ENCODE measurements at regions not wholly inside any gene's neighbourhood (a gene's known extent, or its start where the extent isn't known, plus 50 kb on each side); places are given as distances from the start of the nearest gene placed in this dataset.
"Not testable (repeated sequence)": the region's sequence is repeated elsewhere in the genome, so short reads cannot be mapped to it uniquely, and the experiment has no call there.

DNA sequence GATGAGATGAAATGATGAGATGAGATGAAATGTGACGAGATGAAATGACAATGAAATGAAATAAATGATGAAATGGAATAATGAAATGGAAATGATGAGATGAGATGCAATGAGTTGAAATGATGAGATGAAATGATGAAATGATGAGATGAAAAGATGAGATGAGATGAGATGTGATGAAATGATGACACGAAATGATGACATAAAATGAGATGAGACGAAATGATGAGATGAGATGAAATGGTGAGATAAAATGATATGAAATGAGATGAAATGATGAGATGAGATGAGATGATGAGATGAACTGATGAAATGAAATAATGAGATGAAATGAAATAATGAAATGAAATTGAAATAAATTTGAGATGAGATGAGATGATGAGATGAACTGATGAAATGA lies 232.2 kb downstream of the GOLGA6L6 start:
- not testable (repeated sequence) for H3K4me3 Mint-ChIP-seq, H3K36me3 Mint-ChIP-seq, H3K4me1 Mint-ChIP-seq, H3K27me3 Mint-ChIP-seq, H3K9me3 Mint-ChIP-seq, H3K27ac Mint-ChIP-seq, ATAC-seq

DNA sequence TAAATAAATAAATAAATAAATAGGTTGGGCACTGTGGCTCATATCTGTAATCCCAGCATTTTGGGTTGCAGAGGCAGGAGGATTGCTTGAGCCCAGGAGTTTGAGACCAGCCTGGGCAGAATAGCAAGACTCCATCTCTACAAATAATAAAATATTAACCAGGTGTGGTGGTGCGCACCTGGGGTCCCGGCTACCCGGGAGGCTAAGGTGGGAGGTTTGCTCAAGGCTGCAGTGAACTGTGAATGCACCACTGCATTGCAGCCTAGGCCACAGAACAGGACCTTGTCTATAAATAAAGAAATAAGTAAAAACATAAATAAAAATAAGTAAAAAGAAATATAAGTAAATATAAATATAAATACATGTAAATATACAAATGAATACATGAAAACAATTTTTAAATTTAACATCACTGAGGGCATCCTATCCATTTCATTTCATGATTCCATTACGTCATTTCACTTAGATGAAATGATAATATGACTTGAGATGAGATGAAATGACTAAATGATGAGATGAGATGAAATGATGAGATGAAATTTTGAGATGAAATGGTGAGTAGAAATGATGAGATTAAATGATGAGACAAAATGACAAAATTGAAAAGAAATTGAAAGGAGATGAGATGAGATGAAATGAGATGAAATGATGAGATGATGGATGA lies 233.4 kb downstream of the GOLGA6L6 start:
- H3K9me3 Mint-ChIP-seq, result not testable (repeated sequence)

DNA sequence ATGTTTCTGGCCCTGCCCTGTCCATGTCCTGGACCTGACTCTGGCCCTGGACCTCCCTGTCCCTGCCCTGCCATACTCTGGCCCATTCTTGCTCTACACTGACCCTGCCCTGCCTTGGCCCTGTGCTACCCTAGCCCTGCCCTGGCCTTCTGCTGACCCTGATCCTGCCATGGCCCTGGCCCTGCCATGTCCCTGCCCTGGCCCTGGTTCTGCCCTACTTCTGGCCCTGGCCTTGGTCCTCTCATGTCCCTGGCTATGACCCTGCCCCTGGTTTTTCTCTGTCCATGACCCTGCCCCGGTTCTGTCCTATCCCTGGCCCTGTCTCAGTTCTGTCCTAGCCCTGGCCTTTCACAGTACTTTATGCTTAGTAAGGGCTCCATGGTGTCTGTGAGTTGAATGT lies 234.5 kb downstream of the GOLGA6L6 start:
- H3K4me3 Mint-ChIP-seq, H3K4me1 Mint-ChIP-seq, ATAC-seq: not testable (repeated sequence)

More for the DNA sequence above, 233.4 kb downstream of the GOLGA6L6 start:
- not testable (repeated sequence) for H3K4me1 Mint-ChIP-seq, ATAC-seq, H3K36me3 Mint-ChIP-seq, H3K4me3 Mint-ChIP-seq, H3K27ac Mint-ChIP-seq, H3K27me3 Mint-ChIP-seq

DNA sequence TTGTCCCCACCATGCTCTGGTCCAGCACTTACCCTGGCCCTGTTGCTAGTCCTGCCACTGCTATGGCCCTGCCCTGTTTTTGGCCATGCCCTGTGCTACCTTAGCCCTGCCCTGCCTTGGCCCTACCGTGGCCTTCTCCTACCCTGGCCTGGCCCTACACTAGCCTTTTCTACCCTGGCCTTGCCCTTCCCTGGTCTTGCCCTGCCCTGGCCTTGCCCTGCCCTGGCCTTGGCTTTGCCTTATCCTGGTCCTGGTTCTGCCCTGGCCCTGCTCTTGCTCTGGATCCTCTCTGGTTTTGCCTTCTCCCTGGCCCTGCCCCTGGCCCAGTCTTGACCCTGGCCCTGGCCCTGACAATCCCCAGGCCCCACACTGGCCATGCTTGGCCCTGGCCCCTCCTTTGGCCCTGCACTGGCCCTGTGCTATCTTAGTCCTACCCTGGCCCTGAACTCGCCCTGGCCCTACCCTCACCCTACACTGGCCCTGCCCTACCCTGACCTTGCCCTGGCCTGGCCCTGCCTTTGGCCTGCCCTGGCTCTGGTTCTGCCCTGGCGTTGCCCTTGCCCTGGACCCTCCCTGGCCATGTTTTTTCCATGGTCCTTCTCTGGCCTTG lies 235.0 kb downstream of the GOLGA6L6 start:
- not testable (repeated sequence) for H3K36me3 Mint-ChIP-seq, H3K27me3 Mint-ChIP-seq, H3K27ac Mint-ChIP-seq, H3K4me1 Mint-ChIP-seq, H3K4me3 Mint-ChIP-seq, H3K9me3 Mint-ChIP-seq, ATAC-seq

More for the DNA sequence above, 234.5 kb downstream of the GOLGA6L6 start:
- not testable (repeated sequence) for H3K27me3 Mint-ChIP-seq, H3K9me3 Mint-ChIP-seq, H3K27ac Mint-ChIP-seq, H3K36me3 Mint-ChIP-seq

DNA sequence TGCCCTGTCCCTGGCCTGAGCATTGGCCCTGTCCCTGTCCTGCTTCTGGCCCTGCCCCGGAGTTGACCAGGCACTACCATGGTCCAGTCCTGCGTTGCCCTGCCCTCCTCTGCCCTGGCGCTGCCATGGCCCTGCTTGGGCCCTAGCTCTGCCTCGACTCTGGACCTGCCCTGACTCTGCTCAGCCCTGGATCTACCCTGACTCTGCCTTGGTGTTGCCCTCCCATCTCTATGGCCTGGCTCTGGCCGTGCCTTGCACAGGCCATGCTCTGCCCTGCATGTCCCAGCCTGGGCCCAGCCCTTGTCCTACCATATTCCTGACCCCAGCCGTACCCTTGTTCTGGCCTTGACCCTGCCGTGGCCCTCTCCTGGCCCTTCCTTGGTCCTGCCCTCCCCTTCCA lies 235.7 kb downstream of the GOLGA6L6 start:
- ATAC-seq, H3K4me1 Mint-ChIP-seq, H3K4me3 Mint-ChIP-seq, H3K36me3 Mint-ChIP-seq, H3K27ac Mint-ChIP-seq, H3K27me3 Mint-ChIP-seq, H3K9me3 Mint-ChIP-seq: not testable (repeated sequence)

DNA sequence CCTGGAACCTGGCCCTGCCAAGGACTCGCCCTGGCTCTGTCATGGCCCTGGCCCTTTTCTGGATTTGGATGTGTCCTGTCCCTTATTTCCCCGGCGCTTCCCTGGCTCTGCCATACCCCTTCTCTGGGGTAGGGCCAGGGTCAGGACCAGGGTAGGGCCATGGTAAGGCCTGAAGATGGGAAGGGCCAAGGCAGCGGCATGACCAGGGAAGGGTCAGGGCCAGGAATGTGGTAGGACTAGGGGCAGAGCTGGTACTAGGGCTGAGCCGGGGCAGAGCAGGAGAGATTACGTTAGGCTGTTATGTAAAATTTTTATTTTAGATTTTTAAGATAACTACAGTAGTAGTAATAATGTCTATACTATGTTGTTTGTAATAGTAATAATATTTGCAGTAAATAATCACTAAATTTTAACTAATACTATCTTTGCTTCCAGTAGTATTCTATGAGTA lies 236.6 kb downstream of the GOLGA6L6 start:
- H3K9me3 Mint-ChIP-seq, H3K27me3 Mint-ChIP-seq, H3K4me1 Mint-ChIP-seq, ATAC-seq, H3K36me3 Mint-ChIP-seq, H3K27ac Mint-ChIP-seq, H3K4me3 Mint-ChIP-seq: not testable (repeated sequence)

DNA sequence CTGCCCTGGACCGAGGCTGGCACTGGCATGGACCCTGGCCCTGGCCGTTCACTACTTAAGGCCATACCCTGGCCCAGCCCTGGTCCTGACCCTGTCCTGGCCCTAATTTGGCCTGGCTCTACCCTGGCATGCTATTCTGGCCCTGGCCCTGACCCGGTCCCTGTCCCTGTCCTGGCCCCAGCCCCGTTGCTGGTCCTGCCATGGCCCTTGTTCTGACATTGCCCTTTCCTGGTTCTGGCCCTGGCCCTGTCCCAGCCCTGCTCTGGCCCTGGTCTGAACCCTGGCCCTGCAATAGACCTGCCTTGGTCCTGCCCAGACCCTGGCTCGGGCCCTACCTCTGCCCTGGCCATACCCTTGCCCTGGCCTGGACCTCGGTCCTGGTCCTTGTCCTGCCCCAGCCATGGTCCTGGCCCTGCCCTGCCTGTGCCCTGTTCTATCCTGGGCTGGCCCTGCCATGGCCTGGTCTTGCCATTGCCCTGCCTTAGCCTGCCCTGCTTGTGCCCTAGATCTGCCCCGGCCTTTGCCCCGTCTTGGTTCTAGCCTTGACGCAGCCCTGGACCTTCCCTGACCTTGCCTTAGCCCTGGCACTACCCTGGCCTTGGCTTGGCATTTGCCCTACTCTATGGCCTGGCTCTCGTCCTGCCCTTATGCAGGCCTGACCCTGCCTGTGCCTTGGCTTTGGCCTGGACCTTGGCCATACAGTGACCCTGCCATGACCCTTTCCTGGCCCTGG lies 237.2 kb downstream of the GOLGA6L6 start:
- H3K27me3 Mint-ChIP-seq, H3K4me3 Mint-ChIP-seq, H3K36me3 Mint-ChIP-seq: not testable (repeated sequence)

DNA sequence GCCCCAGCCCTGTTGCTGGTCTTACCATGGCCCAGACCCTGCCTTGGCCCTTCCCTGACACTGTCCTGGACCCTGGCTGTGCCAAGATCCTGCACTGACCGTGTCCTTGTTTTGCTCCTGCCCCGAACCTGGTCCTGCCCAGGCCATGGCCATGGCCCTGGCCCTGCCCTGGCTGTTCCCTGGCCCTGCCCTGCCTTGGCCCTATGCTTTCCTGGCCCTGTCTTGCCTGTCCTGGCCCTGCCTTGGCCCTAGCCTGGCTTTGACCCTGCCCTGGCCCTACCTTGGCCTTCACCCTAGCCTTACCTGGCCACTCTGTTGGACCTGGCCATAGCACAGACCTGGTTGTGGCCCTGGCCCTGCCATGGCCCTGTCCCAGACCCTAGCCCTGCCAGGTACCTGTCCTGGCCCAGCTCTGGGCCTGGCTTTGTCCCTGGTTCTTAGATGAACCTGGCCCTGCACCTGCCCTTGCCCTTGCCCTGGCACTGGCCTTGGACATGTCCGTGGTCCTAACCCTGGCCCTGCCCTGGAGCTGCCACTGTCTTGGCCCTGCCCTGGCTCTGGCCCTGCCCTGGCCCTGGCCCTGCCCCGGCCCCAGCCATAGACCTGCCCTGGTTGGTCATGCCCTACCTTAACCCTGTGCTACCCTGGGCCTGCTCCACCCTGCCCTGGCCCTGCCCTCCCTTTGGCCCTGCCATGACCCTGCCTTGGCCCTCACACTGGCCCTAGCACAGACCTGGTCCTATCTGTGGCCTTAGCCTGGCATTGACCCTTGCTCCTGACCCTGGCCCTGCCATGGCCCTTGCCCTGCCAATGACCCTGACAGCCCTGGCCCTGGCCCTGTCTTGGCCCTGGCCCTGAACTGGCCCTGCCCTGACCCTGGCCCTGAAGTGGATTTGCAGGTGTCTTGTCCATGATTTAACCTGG lies 238.1 kb downstream of the GOLGA6L6 start:
- H3K27ac Mint-ChIP-seq, H3K27me3 Mint-ChIP-seq, H3K36me3 Mint-ChIP-seq, H3K9me3 Mint-ChIP-seq, H3K4me1 Mint-ChIP-seq, ATAC-seq, H3K4me3 Mint-ChIP-seq: not testable (repeated sequence)

More for the DNA sequence above, 237.2 kb downstream of the GOLGA6L6 start:
- H3K4me1 Mint-ChIP-seq, ATAC-seq, H3K27ac Mint-ChIP-seq, H3K9me3 Mint-ChIP-seq: not testable (repeated sequence)

DNA sequence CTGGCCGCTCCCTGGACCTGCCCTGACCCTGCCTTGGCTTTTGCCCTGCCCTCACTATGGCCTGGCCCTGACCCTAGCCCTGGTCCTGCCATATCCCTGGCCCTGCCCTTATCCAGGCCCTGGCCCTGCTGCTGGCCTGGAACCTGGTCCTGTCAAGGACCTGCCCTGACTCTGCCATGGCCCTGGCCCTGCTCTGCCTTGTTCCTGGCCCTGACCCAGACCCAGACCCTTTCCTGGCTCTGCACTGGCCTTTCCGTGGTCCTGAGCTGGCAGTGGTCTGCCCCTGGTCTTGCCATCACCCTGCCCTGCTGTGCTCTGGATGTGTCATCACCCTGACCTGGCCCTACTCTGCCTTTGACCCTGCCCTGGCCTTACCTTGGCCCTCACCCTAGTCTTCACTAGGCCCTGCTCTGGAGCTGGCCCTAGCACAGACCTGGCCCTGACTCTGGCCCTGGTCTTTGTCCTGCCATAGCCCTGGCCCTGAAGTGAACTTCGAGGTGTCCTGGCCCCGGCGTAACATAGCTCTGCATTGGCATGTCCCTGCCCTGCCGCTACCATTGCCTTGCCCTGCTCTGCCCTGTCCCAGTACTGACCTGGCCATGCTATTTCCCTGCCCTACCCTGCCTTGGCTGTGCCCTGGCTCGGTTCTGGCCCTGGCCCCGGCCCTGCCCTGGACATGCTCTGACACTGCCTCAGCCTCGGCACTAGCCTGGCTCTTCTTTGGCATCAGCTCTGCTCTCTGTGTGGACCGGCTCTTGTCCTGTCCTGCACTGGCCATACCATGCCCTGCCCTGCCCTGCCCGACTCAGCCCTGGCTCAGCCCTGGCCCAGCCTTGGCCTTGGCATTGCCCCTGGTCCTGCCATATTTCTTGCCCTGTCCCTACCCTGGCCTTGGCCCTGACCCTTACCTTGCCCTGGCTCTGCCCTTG lies 239.2 kb downstream of the GOLGA6L6 start:
- H3K9me3 Mint-ChIP-seq, H3K4me3 Mint-ChIP-seq, H3K27me3 Mint-ChIP-seq, H3K4me1 Mint-ChIP-seq, ATAC-seq, H3K36me3 Mint-ChIP-seq, H3K27ac Mint-ChIP-seq: not testable (repeated sequence)

DNA sequence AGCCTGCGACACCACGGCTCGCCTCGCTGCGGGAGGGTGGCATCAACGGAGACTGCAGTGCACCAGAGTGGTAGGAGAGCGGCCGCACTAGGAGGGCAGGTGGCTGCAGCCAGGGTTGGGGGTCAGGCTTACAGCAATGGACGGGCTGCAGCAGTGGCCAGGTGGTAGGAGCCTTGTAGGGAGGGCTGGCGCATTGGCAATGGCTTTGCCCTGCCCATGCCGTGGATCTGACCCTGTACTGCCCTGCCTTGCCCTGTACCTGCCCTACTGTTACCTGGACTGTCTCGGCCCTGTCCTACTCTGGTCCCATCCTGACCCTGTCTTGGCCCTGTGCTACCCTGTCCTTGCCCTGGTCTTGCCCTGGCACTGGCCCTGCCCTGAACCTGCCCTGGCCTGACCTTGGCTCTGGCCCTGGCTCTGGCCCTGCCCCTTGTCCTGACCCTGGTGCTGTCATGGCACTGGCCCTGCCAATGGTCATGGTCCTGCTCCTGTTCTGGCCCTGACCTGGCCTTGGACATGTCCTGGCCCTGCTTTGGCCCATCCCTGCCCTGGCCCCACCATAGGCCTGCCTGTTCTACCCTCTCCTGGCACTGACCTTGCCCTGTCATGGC lies 240.0 kb downstream of the GOLGA6L6 start:
- ATAC-seq, H3K4me3 Mint-ChIP-seq, H3K9me3 Mint-ChIP-seq, H3K4me1 Mint-ChIP-seq, H3K27me3 Mint-ChIP-seq, H3K27ac Mint-ChIP-seq, H3K36me3 Mint-ChIP-seq: not testable (repeated sequence)

DNA sequence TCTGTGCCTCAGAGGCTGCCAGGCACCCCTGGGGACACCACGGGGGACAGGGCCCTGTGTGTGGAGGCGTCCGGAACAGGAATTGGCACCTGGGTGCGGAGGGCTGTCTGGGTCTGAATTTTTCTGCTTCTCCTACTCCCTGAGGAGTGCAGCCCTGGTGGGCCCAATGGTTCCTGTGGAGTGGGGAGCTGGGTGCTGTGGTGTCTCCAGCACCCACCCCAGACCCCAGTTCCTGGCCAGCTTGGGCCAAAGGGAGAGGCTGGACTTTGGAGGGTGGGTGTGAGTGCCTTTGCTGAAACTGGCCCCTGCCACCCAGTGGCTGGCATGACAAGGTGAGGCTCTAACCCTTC lies 240.6 kb downstream of the GOLGA6L6 start:
- not testable (repeated sequence) for H3K4me1 Mint-ChIP-seq, H3K27ac Mint-ChIP-seq, H3K36me3 Mint-ChIP-seq, ATAC-seq, H3K9me3 Mint-ChIP-seq, H3K27me3 Mint-ChIP-seq, H3K4me3 Mint-ChIP-seq

DNA sequence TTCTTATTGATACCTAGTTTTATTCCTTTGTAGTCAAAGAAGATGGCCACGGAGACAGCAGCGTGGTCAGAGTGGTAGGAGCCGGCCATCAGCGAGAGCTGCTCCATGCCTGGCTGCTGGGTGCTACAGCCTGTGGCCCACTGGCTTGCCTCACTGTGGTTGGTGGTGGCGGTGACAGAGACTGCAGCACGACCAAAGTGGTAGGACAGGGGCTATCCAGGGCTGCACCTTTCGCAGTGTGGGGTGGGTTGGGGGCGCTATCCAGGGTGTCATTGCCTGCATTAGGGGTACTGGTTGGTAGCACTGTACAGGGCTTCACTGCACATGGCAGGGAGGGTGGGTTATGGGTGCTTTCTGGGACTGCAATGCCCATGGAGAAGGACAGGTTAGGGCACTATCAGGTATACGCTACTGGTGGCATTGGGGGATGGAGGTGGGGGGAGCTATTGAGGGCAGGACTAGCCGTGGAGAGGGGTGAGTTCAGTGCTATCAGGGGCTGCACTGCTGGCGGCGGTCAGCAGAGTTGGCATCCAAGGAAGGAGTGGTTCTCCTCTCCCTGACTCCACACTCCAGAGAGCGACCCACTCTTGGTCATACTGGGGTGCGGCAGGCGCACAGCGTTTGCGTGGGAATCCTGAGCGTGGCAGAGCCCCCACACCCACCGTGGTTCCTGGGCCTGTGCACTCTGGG lies 241.1 kb downstream of the GOLGA6L6 start:
- H3K4me1 Mint-ChIP-seq, H3K27me3 Mint-ChIP-seq, H3K27ac Mint-ChIP-seq: not testable (repeated sequence)

DNA sequence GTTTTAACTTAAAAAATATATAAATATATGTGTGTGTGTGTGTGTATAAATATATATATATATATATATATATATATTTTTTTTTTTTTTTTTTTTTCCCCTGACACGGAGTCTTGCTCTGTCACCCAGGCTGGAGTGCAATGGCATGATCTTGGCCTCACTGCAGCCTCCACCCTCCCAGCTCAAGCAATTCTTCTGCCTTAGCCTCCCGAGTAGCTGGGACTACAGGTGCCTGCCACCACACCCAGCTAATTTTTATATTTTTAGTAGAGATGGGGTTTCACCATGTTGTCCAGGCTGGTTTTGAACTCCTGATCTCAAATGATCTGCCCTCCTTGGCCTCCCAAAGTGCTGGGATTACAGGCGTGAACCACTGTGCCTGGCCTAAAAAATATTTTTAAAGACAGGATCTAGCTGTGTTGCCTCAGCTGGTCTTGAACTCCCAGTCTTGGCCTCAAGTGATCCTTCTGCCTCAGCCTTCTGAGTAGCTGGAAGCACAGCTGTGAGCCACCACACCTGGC lies 243.9 kb downstream of the GOLGA6L6 start:
- not testable (repeated sequence) for H3K27me3 Mint-ChIP-seq, H3K9me3 Mint-ChIP-seq, H3K36me3 Mint-ChIP-seq, ATAC-seq, H3K27ac Mint-ChIP-seq, H3K4me3 Mint-ChIP-seq, H3K4me1 Mint-ChIP-seq

More for the DNA sequence above, 241.1 kb downstream of the GOLGA6L6 start:
- not testable (repeated sequence) for H3K9me3 Mint-ChIP-seq, H3K4me3 Mint-ChIP-seq, H3K36me3 Mint-ChIP-seq, ATAC-seq

Measured in stimulated activated memory B cell treated with anti-CD40 and anti-IgM and Interleukin-4, amounts not matched to agents 10 μg/mL and 1 μg/mL and 100 μg/mL, for 72 hours (primary cell).